HUES48 (cell line): ENCODE measurements at regions not wholly inside any gene's neighbourhood (a gene's known extent, or its start where the extent isn't known, plus 50 kb on each side); places are given as distances from the start of the nearest gene placed in this dataset.
"Not testable (repeated sequence)": the region's sequence is repeated elsewhere in the genome, so short reads cannot be mapped to it uniquely, and the experiment has no call there.

Source experiments
- H3K27ac ChIP-seq: one replicate; pipeline ENCODE4 v1.7.0; 2013; ENCODE audit warnings: low read depth, low read length, inconsistent platforms
- H3K27me3 ChIP-seq: 2 replicates; pipeline ENCODE4 v1.6.1; 2013; ENCODE audit warnings: mild to moderate bottlenecking, low read length; ENCODE audit not compliant: control insufficient read depth, insufficient read depth
- H3K36me3 ChIP-seq: 2 replicates; pipeline ENCODE4 v1.6.1; 2013; ENCODE audit warnings: low read length; ENCODE audit not compliant: control insufficient read depth, insufficient read depth
- H3K4me1 ChIP-seq: 2 replicates; pipeline ENCODE4 v1.6.1; 2013; ENCODE audit warnings: mild to moderate bottlenecking, low read length; ENCODE audit not compliant: control insufficient read depth, insufficient read depth
- H3K4me3 ChIP-seq: 2 replicates; pipeline ENCODE4 v1.5.1; 2013; ENCODE audit warnings: mild to moderate bottlenecking, low read depth, low read length
- H3K9ac ChIP-seq: 2 replicates; pipeline ENCODE4 v1.6.1; 2013; ENCODE audit warnings: mild to moderate bottlenecking, low read depth, low read length, moderate library complexity
- H3K9me3 ChIP-seq: 2 replicates; pipeline ENCODE4 v1.6.1; 2013; ENCODE audit warnings: low read length; ENCODE audit not compliant: control insufficient read depth, insufficient read depth

DNA sequence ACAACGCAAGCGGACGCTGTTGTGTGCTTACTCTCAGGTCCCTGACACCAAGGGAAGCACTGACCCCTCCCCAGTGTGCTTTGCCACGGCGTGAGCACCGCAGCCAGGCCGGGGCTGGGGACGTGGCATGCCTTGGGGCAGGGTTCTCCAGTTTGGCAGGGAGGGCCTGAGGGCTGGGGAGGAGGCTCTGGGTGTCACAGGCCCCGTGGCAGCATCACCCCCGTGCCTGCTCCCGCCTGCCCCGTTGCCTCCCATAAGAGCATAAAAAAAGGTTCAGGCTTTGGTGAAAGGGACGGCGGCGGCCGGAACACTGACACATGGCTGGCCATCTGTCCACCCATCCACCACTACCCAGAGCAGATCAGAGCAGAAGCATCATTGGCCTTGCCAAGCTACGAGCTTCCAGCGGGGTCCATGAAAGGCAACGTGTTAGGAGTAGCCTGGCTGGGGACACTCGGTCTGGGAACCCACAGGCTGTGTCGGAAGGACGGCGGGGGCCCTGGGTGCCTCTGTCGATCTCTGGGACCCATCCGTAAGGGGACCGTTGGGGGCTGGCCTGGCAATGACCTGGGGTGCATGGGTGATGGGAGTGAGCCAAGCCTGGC lies 183.0 kb downstream of the IGLL1 start:
- Histone ChIP-seq H3K36me3 (no peaks in the 10 kb centered on the region), H3K4me3 (no peak overlapping the region), H3K9ac (no peak overlapping the region), H3K9me3 (no peaks in the 10 kb centered on the region), H3K4me1 (peaks cover 4% of the 10 kb centered on the region; the same call in 1 of the 2 replicates), H3K27ac (no peak overlapping the region), H3K27me3 (no peaks in the 10 kb centered on the region)

- Histone ChIP-seq H3K4me1 (no peaks in the 10 kb centered on the region), H3K9ac (no peak overlapping the region), H3K27me3 (no peaks in the 10 kb centered on the region), H3K4me3 (no peak overlapping the region), H3K9me3 (no peaks in the 10 kb centered on the region), H3K27ac (no peak overlapping the region), H3K36me3 (no peaks in the 10 kb centered on the region)
These were observed 183.6 kb downstream of the IGLL1 start for GRCh38 chr22:23396362-23397007.

DNA sequence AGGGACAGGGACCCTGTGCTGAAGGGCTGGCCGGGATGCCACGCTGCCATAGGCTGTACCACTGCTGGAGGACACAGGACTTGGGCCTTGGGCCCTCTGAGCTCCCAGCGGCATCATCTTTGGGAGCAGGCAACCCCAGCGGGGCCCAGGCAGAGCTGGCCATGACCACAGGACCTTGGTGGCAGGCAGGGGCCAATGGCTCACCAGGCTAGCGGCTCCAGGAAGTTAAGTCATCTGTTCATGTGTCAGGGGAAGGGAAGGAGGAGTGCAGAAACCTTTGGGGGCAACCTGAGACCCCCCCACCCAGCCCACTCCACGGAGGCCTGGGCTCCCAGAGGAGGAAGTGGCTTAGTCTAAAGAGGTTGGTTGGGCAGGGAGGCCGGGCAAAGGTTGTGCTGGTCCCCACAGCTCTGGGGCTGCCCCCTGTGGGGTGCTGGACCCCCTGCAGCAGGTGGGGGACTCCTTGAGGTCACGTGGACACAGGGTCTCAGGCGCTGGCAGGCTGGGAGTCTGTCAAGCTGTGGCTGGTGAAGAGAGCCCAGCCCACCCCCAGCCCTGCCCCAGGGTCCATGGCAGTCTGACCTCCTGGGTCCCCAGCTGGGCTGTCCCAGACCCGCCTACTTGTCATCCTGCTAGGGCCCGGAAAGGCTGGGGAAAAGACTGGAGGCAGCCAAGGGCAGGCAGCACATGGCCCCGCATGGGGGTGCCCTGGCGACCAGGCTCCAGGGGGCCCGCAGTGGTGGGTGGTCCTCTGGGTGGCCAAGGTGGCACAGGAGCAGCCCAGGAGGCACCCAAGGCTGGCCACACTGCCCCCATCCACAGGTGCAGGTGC lies 184.3 kb downstream of the IGLL1 start:
- H3K9me3 ChIP-seq = no peaks in the 10 kb centered on the region
- no peaks in the 10 kb centered on the region for H3K27me3 ChIP-seq
- no peak overlapping the region for H3K4me3 ChIP-seq
- H3K36me3 ChIP-seq = no peaks in the 10 kb centered on the region
- no peak overlapping the region for H3K27ac ChIP-seq
- no peak overlapping the region for H3K9ac ChIP-seq
- H3K4me1 ChIP-seq = no peaks in the 10 kb centered on the region

GRCh38 chr22:23394525-23395326 lies 185.4 kb downstream of the IGLL1 start:
- no peaks in the 10 kb centered on the region for H3K4me1 ChIP-seq
- no peaks in the 10 kb centered on the region for H3K36me3 ChIP-seq

DNA sequence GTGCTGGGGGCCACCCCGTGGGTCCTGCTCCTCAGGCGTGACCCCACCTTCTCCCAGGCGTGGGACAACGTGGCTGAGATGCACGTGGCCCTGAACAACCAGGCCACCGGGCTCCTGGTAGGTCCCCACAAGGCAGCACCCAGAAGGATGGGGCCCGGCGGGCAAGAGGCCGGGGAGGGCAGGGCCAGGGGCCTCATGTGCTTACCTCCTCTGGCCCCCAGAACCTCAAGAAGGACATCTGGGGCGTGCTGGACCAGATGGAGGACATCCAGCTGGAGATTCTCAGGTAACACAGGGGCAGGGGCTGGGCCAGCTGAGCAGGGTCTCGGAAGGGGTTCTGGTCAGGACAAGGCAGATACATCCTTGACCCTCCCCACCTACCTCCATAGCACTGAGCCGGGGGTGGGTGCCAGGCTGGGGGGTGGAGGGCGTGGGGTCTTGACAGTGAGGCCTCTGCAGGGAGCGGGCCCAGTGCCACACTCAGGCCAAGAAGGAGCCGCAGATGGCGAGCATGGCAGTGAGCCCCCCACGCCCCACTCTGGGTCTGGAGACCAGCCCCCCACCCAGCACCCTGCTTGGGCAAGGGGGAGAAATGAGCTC lies 186.3 kb downstream of the IGLL1 start:
- H3K9me3 ChIP-seq = no peaks in the 10 kb centered on the region
- H3K36me3 ChIP-seq = no peaks in the 10 kb centered on the region
- no peaks in the 10 kb centered on the region for H3K4me1 ChIP-seq
- no peak overlapping the region for H3K4me3 ChIP-seq
- H3K27ac ChIP-seq = no peak overlapping the region
- H3K9ac ChIP-seq = no peak overlapping the region
- H3K27me3 ChIP-seq = no peaks in the 10 kb centered on the region

More at GRCh38 chr22:23394525-23395326, 185.4 kb downstream of the IGLL1 start:
- no peak overlapping the region for H3K27ac ChIP-seq
- no peaks in the 10 kb centered on the region for H3K27me3 ChIP-seq
- no peak overlapping the region for H3K9ac ChIP-seq
- H3K4me3 ChIP-seq = no peak overlapping the region
- no peaks in the 10 kb centered on the region for H3K9me3 ChIP-seq

GRCh38 chr22:23393199-23393598 lies 186.9 kb downstream of the IGLL1 start:
- H3K36me3 ChIP-seq, H3K9me3 ChIP-seq, H3K9ac ChIP-seq, H3K27me3 ChIP-seq, H3K4me1 ChIP-seq, H3K4me3 ChIP-seq, H3K27ac ChIP-seq: not testable (repeated sequence)

DNA sequence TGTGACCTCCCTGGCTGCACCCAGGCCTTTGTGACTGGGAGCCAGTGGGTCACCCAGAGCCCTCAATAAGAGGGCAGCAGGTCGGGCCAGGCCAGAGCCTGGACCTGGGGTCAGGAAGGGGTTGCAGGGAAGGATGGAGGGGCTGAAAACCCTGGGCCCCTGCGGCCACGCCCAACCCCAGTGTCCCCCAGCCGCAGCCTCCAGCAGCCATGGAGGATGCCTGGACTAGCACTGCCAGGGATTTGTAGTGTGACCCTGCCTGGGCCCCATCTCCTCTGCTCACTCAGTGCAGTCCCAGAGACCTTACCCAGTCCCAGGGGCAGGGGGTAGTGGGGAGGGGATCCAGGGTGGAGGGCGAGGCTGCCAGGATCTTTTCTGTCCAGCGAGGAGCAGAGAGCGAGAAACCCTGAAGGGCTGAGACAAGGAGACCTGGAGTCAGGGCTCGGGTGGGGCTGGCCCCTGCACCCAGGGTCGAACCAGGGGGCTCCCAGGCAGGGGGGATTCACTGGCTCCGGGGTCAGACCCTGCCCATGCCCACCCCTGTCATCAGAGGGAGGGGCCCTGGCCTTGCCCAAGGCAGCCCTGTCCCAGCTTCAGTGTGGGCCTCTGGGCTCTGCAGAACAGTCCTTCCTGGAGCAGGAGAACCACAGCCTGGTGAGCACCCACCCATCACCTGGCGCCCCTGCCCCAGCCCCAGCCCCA lies 187.5 kb downstream of the IGLL1 start:
- Histone ChIP-seq H3K36me3 (no peaks in the 10 kb centered on the region), H3K4me1 (no peaks in the 10 kb centered on the region), H3K9me3 (no peaks in the 10 kb centered on the region), H3K27me3 (no peaks in the 10 kb centered on the region), H3K9ac (no peak overlapping the region), H3K27ac (no peak overlapping the region), H3K4me3 (no peak overlapping the region)

DNA sequence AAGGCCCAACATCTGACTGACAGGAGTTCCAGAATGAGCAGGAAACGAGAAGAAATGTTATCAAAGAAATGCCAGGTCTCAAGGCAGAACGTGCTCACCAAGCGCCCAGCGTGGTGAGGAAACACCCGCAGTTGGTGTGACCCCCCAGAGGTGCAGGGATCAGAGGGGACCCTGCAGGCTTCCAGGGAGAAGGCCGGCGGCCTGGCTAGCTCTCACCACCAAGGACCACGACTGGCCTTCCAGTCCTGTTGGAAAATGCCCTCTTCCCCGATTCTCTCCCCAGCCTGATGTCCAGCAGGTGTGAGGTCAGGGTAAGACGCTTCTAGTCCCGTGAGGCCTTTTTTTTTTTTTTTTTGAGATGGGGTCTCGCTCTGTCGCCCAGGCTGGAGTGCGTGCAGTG lies 189.1 kb downstream of the IGLL1 start:
- no peaks in the 10 kb centered on the region for H3K36me3 ChIP-seq
- no peaks in the 10 kb centered on the region for H3K9me3 ChIP-seq
- H3K4me3 ChIP-seq = no peak overlapping the region
- no peak overlapping the region for H3K27ac ChIP-seq
- H3K4me1 ChIP-seq = no peaks in the 10 kb centered on the region
- H3K9ac ChIP-seq = no peak overlapping the region
- H3K27me3 ChIP-seq = no peaks in the 10 kb centered on the region

DNA sequence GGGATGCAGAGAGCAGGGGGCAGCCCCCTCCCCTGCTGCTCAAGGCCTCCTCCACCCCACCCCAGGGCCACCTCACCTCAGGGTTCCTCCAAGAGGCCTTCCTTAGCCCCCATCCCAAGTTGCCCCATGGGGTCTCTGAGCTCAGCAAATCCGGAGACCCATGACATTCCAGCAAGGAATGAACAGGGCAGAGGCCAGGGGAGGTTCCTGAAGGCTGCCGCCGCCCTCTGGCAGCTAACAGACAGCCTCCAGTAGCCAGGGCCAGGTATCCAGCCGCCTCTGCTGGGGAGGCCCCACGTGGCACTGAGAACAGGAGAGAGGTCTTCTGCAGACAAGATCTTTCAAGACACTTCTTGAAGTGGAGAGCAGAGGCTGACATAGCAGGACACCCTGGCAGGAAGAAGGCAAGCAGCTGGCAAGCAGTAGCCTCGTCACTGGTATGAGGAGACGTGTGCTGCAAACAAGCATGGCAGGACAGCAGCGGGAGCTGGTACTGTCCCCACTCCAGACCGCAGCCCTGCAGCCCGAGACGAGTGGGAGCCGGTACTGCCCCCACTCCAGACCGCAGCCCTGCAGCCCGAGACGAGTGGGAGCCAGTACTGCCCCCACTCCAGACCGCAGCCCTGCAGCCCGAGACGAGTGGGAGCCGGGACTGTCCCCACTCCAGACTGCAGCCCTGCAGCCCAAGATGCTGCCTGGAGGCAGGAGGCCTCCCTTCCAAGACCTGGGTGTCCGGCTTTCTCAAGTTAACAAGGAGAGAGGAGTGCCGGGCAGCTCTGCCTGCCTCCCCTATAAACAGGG lies 190.6 kb downstream of the IGLL1 start:
- Histone ChIP-seq H3K27ac (no peak overlapping the region), H3K9ac (no peak overlapping the region), H3K4me3 (no peak overlapping the region), H3K36me3 (no peaks in the 10 kb centered on the region), H3K9me3 (no peaks in the 10 kb centered on the region), H3K27me3 (no peaks in the 10 kb centered on the region), H3K4me1 (no peaks in the 10 kb centered on the region)
